NCI-H345 (cell line): ENCODE measurements at regions not wholly inside any gene's neighbourhood (a gene's known extent, or its start where the extent isn't known, plus 50 kb on each side); places are given as distances from the start of the nearest gene placed in this dataset.
"Not testable (repeated sequence)": the region's sequence is repeated elsewhere in the genome, so short reads cannot be mapped to it uniquely, and the experiment has no call there.

ENCODE experiments used
- DNase-seq: peaks from one replicate; lab custom pipeline; 2025; lab: John Stamatoyannopoulos, UW

- no peak for DNase-seq
Measured at GRCh38 chr11:90764691-90765090, 541.8 kb upstream of the CHORDC1 start.

GRCh38 chr11:90757849-90758494 is 535.1 kb upstream of the CHORDC1 start:
- DNase-seq = peak; percentile 9

GRCh38 chr11:90756617-90757016 is 533.8 kb upstream of the CHORDC1 start:
- no peak for DNase-seq

GRCh38 chr11:90753546-90753945 is 530.7 kb upstream of the CHORDC1 start:
- no peak for DNase-seq

- DNase-seq = no peak
Measured at GRCh38 chr11:90747057-90747456, 524.2 kb upstream of the CHORDC1 start.

GRCh38 chr11:90744169-90744568 is 521.3 kb upstream of the CHORDC1 start:
- no peak for DNase-seq

GRCh38 chr11:90738799-90739198 is 516.0 kb upstream of the CHORDC1 start:
- no peak for DNase-seq

GRCh38 chr11:90737444-90738050 is 514.7 kb upstream of the CHORDC1 start:
- no peak for DNase-seq

GRCh38 chr11:90732486-90732885 is 509.6 kb upstream of the CHORDC1 start:
- no peak for DNase-seq

- no peak for DNase-seq
Measured at GRCh38 chr11:90723475-90723874, 500.6 kb upstream of the CHORDC1 start.

GRCh38 chr11:90722552-90723190 is 499.8 kb upstream of the CHORDC1 start:
- DNase-seq = no peak

GRCh38 chr11:90717522-90717921 is 494.7 kb upstream of the CHORDC1 start:
- no peak for DNase-seq

GRCh38 chr11:90705661-90706060 is 482.8 kb upstream of the CHORDC1 start:
- DNase-seq = no peak

GRCh38 chr11:90704510-90704909 is 481.7 kb upstream of the CHORDC1 start:
- DNase-seq = peak; percentile 92

GRCh38 chr11:90701716-90702115 is 478.9 kb upstream of the CHORDC1 start:
- no peak for DNase-seq

GRCh38 chr11:90700789-90701439 is 478.1 kb upstream of the CHORDC1 start:
- no peak for DNase-seq

GRCh38 chr11:90699791-90700400 is 477.0 kb upstream of the CHORDC1 start:
- no peak for DNase-seq

GRCh38 chr11:90698238-90698637 is 475.4 kb upstream of the CHORDC1 start:
- DNase-seq = no peak

GRCh38 chr11:90675496-90675895 is 452.6 kb upstream of the CHORDC1 start:
- not testable (repeated sequence) for DNase-seq

GRCh38 chr11:90669094-90669493 is 446.2 kb upstream of the CHORDC1 start:
- no peak for DNase-seq

GRCh38 chr11:90668502-90668901 is 445.7 kb upstream of the CHORDC1 start:
- no peak for DNase-seq

GRCh38 chr11:90661233-90661632 is 438.4 kb upstream of the CHORDC1 start:
- no peak for DNase-seq

- no peak for DNase-seq
Measured at GRCh38 chr11:90656171-90656570, 433.3 kb upstream of the CHORDC1 start.
